ENCODE measurements at regions not wholly inside any gene's neighbourhood (a gene's known extent, or its start where the extent isn't known, plus 50 kb on each side); places are given as distances from the start of the nearest gene placed in this dataset.

GRCh38 chr4:125365731-125366130 is 51.0 kb downstream of the FAT4 start:
- no peak for DNase-seq

- DNase-seq = no peak
These were observed 53.4 kb downstream of the FAT4 start for GRCh38 chr4:125368146-125368545.

- no peak for DNase-seq
These were observed 53.9 kb downstream of the FAT4 start for GRCh38 chr4:125368671-125369081.

- DNase-seq = no peak
These were observed 54.3 kb downstream of the FAT4 start for GRCh38 chr4:125369098-125369497.

GRCh38 chr4:125370478-125370877 is 55.7 kb downstream of the FAT4 start:
- no peak for DNase-seq

GRCh38 chr4:125382995-125383394 is 68.2 kb downstream of the FAT4 start:
- DNase-seq = no peak

GRCh38 chr4:125387770-125388169 is 73.0 kb downstream of the FAT4 start:
- DNase-seq = no peak

- DNase-seq = no peak
These were observed 73.9 kb downstream of the FAT4 start for GRCh38 chr4:125388613-125389012.

GRCh38 chr4:125389713-125390112 is 75.0 kb downstream of the FAT4 start:
- DNase-seq = no peak

- no peak for DNase-seq
These were observed 75.4 kb downstream of the FAT4 start for GRCh38 chr4:125390126-125390525.

- DNase-seq = no peak
These were observed 76.0 kb downstream of the FAT4 start for GRCh38 chr4:125390727-125391126.

- DNase-seq = no peak
These were observed 77.9 kb downstream of the FAT4 start for GRCh38 chr4:125392694-125393093.

GRCh38 chr4:125393825-125394224 is 79.1 kb downstream of the FAT4 start:
- DNase-seq = no peak

- no peak for DNase-seq
These were observed 82.5 kb downstream of the FAT4 start for GRCh38 chr4:125397226-125397625.

GRCh38 chr4:125398263-125399002 is 83.7 kb downstream of the FAT4 start:
- no peak for DNase-seq

- DNase-seq = no peak
These were observed 86.0 kb downstream of the FAT4 start for GRCh38 chr4:125400756-125401155.

- DNase-seq = no peak
These were observed 87.0 kb downstream of the FAT4 start for GRCh38 chr4:125401784-125402183.

GRCh38 chr4:125420526-125420925 is 105.8 kb downstream of the FAT4 start:
- DNase-seq = no peak

GRCh38 chr4:125421547-125421946 is 106.8 kb downstream of the FAT4 start:
- DNase-seq = no peak

- no peak for DNase-seq
These were observed 108.4 kb downstream of the FAT4 start for GRCh38 chr4:125423124-125423523.

- no peak for DNase-seq
These were observed 114.1 kb downstream of the FAT4 start for GRCh38 chr4:125428832-125429231.

- no peak for DNase-seq
These were observed 115.3 kb downstream of the FAT4 start for GRCh38 chr4:125430086-125430485.

GRCh38 chr4:125432078-125432477 is 117.3 kb downstream of the FAT4 start:
- no peak for DNase-seq

- DNase-seq = no peak
These were observed 118.7 kb downstream of the FAT4 start for GRCh38 chr4:125433453-125433852.

GRCh38 chr4:125434136-125434535 is 119.4 kb downstream of the FAT4 start:
- DNase-seq = no peak

Data from T-helper 2 cell (primary cell).